SK-N-SH (cell line): ENCODE measurements at regions not wholly inside any gene's neighbourhood (a gene's known extent, or its start where the extent isn't known, plus 50 kb on each side); places are given as distances from the start of the nearest gene placed in this dataset.

Source experiments
- CHD2 ChIP-seq: fragments of 150-350 bp; IDR thresholded peaks from 2 replicates; pipeline ENCODE4 v1.6.1; 2018; ENCODE audit warnings: low read length; ENCODE audit not compliant: partially characterized antibody
- CTCF ChIP-seq: fragments of 200-600 bp; sonication (generic); IDR thresholded peaks from 2 replicates; pipeline ENCODE4 v1.6.1; 2017; ENCODE audit warnings: antibody characterized with exemption, mild to moderate bottlenecking, moderate library complexity
- ELF1 ChIP-seq: IDR thresholded peaks from 2 replicates; pipeline ENCODE4 v1.4.0; 2012
- EP300 ChIP-seq, 2 experiments: IDR thresholded peaks; 2 replicates each; pipeline versions ENCODE4 v1.4.0 to v1.6.1; 2012; ENCODE audit warnings: borderline replicate concordance in 1 of 2, low read depth in 1 of 2, low read length in 1 of 2
- EZH2phosphoT487 ChIP-seq: fragments of 200-600 bp; sonication (generic); IDR thresholded peaks from 2 replicates; pipeline ENCODE4 v1.6.1; 2017; ENCODE audit warnings: low read depth, mixed run types, mild to moderate bottlenecking, antibody characterized with exemption, moderate library complexity, borderline replicate concordance
- GATA2 ChIP-seq: sonication (generic); formaldehyde crosslinking; IDR thresholded peaks from 2 replicates; pipeline ENCODE4 v1.5.0; 2020; ENCODE audit warnings: mild to moderate bottlenecking, missing genetic modification reagents
- JUND ChIP-seq: IDR thresholded peaks from 2 replicates; pipeline ENCODE4 v1.4.0; 2012
- MAX ChIP-seq: IDR thresholded peaks from 2 replicates; pipeline ENCODE4 v1.4.0; 2012; ENCODE audit warnings: low read depth
- NRF1 ChIP-seq: IDR thresholded peaks from 2 replicates; pipeline ENCODE4 v1.6.1; 2012; ENCODE audit warnings: low read depth, mild to moderate bottlenecking, low read length
- POLR2AphosphoS5 ChIP-seq: IDR thresholded peaks from 2 replicates; pipeline ENCODE4 v1.6.1; 2012; ENCODE audit warnings: low read depth, low read length
- RAD21 ChIP-seq: IDR thresholded peaks from 2 replicates; pipeline ENCODE4 v1.6.1; 2012; ENCODE audit warnings: mild to moderate bottlenecking, low read length
- SMC3 ChIP-seq: IDR thresholded peaks from 2 replicates; pipeline ENCODE4 v1.6.1; 2012; ENCODE audit warnings: low read depth, low read length, improper control_type of control experiment
- USF2 ChIP-seq: fragments of 150-350 bp; IDR thresholded peaks from 2 replicates; pipeline ENCODE4 v1.6.1; 2017; ENCODE audit warnings: antibody characterized with exemption, low read length, low read depth, borderline replicate concordance
- YY1 ChIP-seq: IDR thresholded peaks from 2 replicates; pipeline ENCODE4 v1.4.0; 2012; ENCODE audit warnings: low read depth, mild to moderate bottlenecking

- TF ChIP-seq CTCF (no peak), CHD2 (no peak), NRF1 (no peak), USF2 (no peak), EZH2phosphoT487 (no peak), GATA2 (CRISPR knock-in tag) (no peak), RAD21 (no peak), ELF1 (no peak), YY1 (no peak), MAX (no peak), SMC3 (no peak), EP300 (IDR thresholded peaks at IDR 0.05; ENCODE audit: borderline replicate concordance in 1 of 2, low read depth in 1 of 2, low read length in 1 of 2) (no peak), JUND (no peak), POLR2AphosphoS5 (no peak)
Measured at GRCh38 chr2:81648806-81649205, 1344.3 kb upstream of the LRRTM1 start.
